ENCODE measurements at regions not wholly inside any gene's neighbourhood (a gene's known extent, or its start where the extent isn't known, plus 50 kb on each side); places are given as distances from the start of the nearest gene placed in this dataset.

GRCh38 chr1:88284066-88284465 lies 400.0 kb upstream of the PKN2 start:
- TF ChIP-seq CTCF (IDR thresholded peaks at IDR 0.05): no peak
- no peak for TF ChIP-seq POLR2A (IDR thresholded peaks at IDR 0.05)

Measured in testis (tissue), 2 donors.